ENCODE measurements at regions not wholly inside any gene's neighbourhood (a gene's known extent, or its start where the extent isn't known, plus 50 kb on each side); places are given as distances from the start of the nearest gene placed in this dataset.

GRCh38 chr4:132094017-132094416 is 1055.1 kb upstream of the PCDH10 start:
- TF ChIP-seq CTCF (IDR thresholded peaks at IDR 0.05) (no peak), POLR2A (IDR thresholded peaks at IDR 0.05) (no peak), POLR2AphosphoS5 (IDR thresholded peaks at IDR 0.05) (no peak)
- H3K4me3 ChIP-seq: no peak overlapping the region
- no peak for DNase-seq (ENCODE audit: low spot score)
- H3K4me1 ChIP-seq (replicated peaks): no peaks in the 10 kb centered on the region
- 87% methylated on average over 4 of the region's 4 CpGs for WGBS
- no peaks in the 10 kb centered on the region for H3K36me3 ChIP-seq
- no peaks in the 10 kb centered on the region for H3K27me3 ChIP-seq (replicated peaks; ENCODE audit: insufficient read depth)
- H3K27ac ChIP-seq: no peak overlapping the region
- intact Hi-C loops (cut with DNase I): no loop called here
- H3K9me3 ChIP-seq: no peaks in the 10 kb centered on the region

- DNase-seq (ENCODE audit: low spot score): no peak
- Histone ChIP-seq H3K4me3 (no peak overlapping the region), H3K27ac (no peak overlapping the region), H3K9me3 (no peaks in the 10 kb centered on the region), H3K4me1 (replicated peaks) (no peaks in the 10 kb centered on the region), H3K36me3 (no peaks in the 10 kb centered on the region), H3K27me3 (replicated peaks; ENCODE audit: insufficient read depth) (no peaks in the 10 kb centered on the region)
- intact Hi-C loops (cut with DNase I): no loop called here
- TF ChIP-seq POLR2A (IDR thresholded peaks at IDR 0.05): no peak
- TF ChIP-seq CTCF (IDR thresholded peaks at IDR 0.05): no peak
- no peak for TF ChIP-seq POLR2AphosphoS5 (IDR thresholded peaks at IDR 0.05)
These were observed 1052.1 kb upstream of the PCDH10 start for GRCh38 chr4:132097041-132097440.

GRCh38 chr4:132101526-132101925 is 1047.6 kb upstream of the PCDH10 start:
- intact Hi-C loops (cut with DNase I): no loop called here
- DNase-seq (ENCODE audit: low spot score): no peak
- H3K4me1 ChIP-seq (replicated peaks): no peaks in the 10 kb centered on the region
- H3K9me3 ChIP-seq: no peaks in the 10 kb centered on the region
- no peak overlapping the region for H3K4me3 ChIP-seq
- H3K27me3 ChIP-seq (replicated peaks; ENCODE audit: insufficient read depth): no peaks in the 10 kb centered on the region
- TF ChIP-seq POLR2A (IDR thresholded peaks at IDR 0.05) (no peak), CTCF (IDR thresholded peaks at IDR 0.05) (no peak), POLR2AphosphoS5 (IDR thresholded peaks at IDR 0.05) (no peak)
- H3K27ac ChIP-seq: no peak overlapping the region
- WGBS: 91% methylated on average over 1 of the region's 1 CpG
- H3K36me3 ChIP-seq: no peaks in the 10 kb centered on the region

GRCh38 chr4:132108784-132109183 is 1040.3 kb upstream of the PCDH10 start:
- intact Hi-C loops (cut with DNase I): no loop called here

More at GRCh38 chr4:132108784-132109183, 1040.3 kb upstream of the PCDH10 start:
- TF ChIP-seq POLR2AphosphoS5 (IDR thresholded peaks at IDR 0.05): no peak
- TF ChIP-seq POLR2A (IDR thresholded peaks at IDR 0.05): no peak
- TF ChIP-seq CTCF (IDR thresholded peaks at IDR 0.05): no peak
- DNase-seq (ENCODE audit: low spot score): no peak
- H3K4me1 ChIP-seq (replicated peaks): no peaks in the 10 kb centered on the region
- no peak overlapping the region for H3K4me3 ChIP-seq
- H3K27ac ChIP-seq: no peak overlapping the region
- H3K9me3 ChIP-seq: no peaks in the 10 kb centered on the region
- no peaks in the 10 kb centered on the region for H3K36me3 ChIP-seq
- H3K27me3 ChIP-seq (replicated peaks; ENCODE audit: insufficient read depth): no peaks in the 10 kb centered on the region

Measured in prostate gland (tissue), 2 donors.